ENCODE measurements at regions not wholly inside any gene's neighbourhood (a gene's known extent, or its start where the extent isn't known, plus 50 kb on each side); places are given as distances from the start of the nearest gene placed in this dataset.

GRCh38 chr7:110075450-110075849, 1015.5 kb upstream of the LRRN3 start:
- TF ChIP-seq CTCF (IDR thresholded peaks at IDR 0.05; ENCODE audit: low read length) (no peak), EZH2 (optimal IDR thresholded peaks at IDR 0.05; ENCODE audit: low read depth, low read length) (no peak), EZH2phosphoT487 (IDR thresholded peaks at IDR 0.05; ENCODE audit: low read length) (no peak)

Data from MM.1S (cell line).